Posterior cingulate gyrus (tissue), 11 donors: ENCODE measurements at regions not wholly inside any gene's neighbourhood (a gene's known extent, or its start where the extent isn't known, plus 50 kb on each side); places are given as distances from the start of the nearest gene placed in this dataset.
"Not testable (repeated sequence)": the region's sequence is repeated elsewhere in the genome, so short reads cannot be mapped to it uniquely, and the experiment has no call there.

Source experiments
- DNase-seq, 10 donors: peaks; one replicate each; pipeline versions ENCODE4 v3.0.0 to v3.0.0-alpha.2; 2020 to 2021; ENCODE audit warnings: mixed read lengths in 3 of 10
- intact Hi-C: fragments of 100-400 bp; cut with DNase I; formaldehyde crosslinking; loops from one replicate; pipeline ENCODE4 v1.15.1; 2023

- intact Hi-C loops = no loop called here
- no peak for DNase-seq
Observed at GRCh38 chr5:115751176-115751575, 65.3 kb downstream of the CDO1 start.

- intact Hi-C loops = no loop called here
- DNase-seq = no peak
Observed at GRCh38 chr5:115749016-115749415, 67.4 kb downstream of the CDO1 start.

- DNase-seq, intact Hi-C loops: not testable (repeated sequence)
Observed at GRCh38 chr5:115739245-115739644, 77.2 kb downstream of the CDO1 start.

- no peak for DNase-seq
- intact Hi-C loops = no loop called here
Observed at GRCh38 chr5:115738830-115739229, 77.6 kb downstream of the CDO1 start.

- intact Hi-C loops = no loop called here
- DNase-seq = no peak
Observed at GRCh38 chr5:115737452-115737851, 79.0 kb downstream of the CDO1 start.

GRCh38 chr5:115736690-115737005 is 79.8 kb downstream of the CDO1 start:
- intact Hi-C loops = no loop called here
- no peak for DNase-seq

- DNase-seq = no peak
- intact Hi-C loops = no loop called here
Observed at GRCh38 chr5:115736004-115736689, 80.3 kb downstream of the CDO1 start.

GRCh38 chr5:115735108-115735998 is 81.1 kb downstream of the CDO1 start:
- intact Hi-C loops = no loop called here
- DNase-seq = peak in 5 of 10 donors; percentile 11 to 77 (median 40)

GRCh38 chr5:115733607-115734006 is 82.9 kb downstream of the CDO1 start:
- no peak for DNase-seq
- intact Hi-C loops = no loop called here

GRCh38 chr5:115732026-115732425 is 84.4 kb downstream of the CDO1 start:
- no peak for DNase-seq
- intact Hi-C loops = no loop called here

GRCh38 chr5:115725522-115725921 is 90.9 kb downstream of the CDO1 start:
- DNase-seq = no peak
- intact Hi-C loops = no loop called here

GRCh38 chr5:115723220-115723619 is 93.2 kb downstream of the CDO1 start:
- intact Hi-C loops = no loop called here
- no peak for DNase-seq

- DNase-seq = no peak
- intact Hi-C loops = no loop called here
Observed at GRCh38 chr5:115720888-115721287, 95.1 kb upstream of the TMED7 start.

- intact Hi-C loops = no loop called here
Observed at GRCh38 chr5:115718927-115719326, 93.1 kb upstream of the TMED7 start.

GRCh38 chr5:115713408-115713807 is 87.6 kb upstream of the TMED7 start:
- DNase-seq = no peak
- intact Hi-C loops = no loop called here

More at GRCh38 chr5:115718927-115719326, 93.1 kb upstream of the TMED7 start:
- no peak for DNase-seq

GRCh38 chr5:115709585-115709984 is 83.7 kb upstream of the TMED7 start:
- no peak for DNase-seq
- intact Hi-C loops = no loop called here

- DNase-seq = no peak
- intact Hi-C loops = no loop called here
Observed at GRCh38 chr5:115708819-115709477, 83.1 kb upstream of the TMED7 start.

- DNase-seq = no peak
- intact Hi-C loops = no loop called here
Observed at GRCh38 chr5:115703514-115703913, 77.7 kb upstream of the TMED7 start.

GRCh38 chr5:115702025-115702424 is 76.2 kb upstream of the TMED7 start:
- intact Hi-C loops = no loop called here
- DNase-seq = no peak

- intact Hi-C loops = no loop called here
- no peak for DNase-seq
Observed at GRCh38 chr5:115699967-115700366, 74.1 kb upstream of the TMED7 start.

GRCh38 chr5:115696141-115696650 is 70.4 kb upstream of the TMED7 start:
- intact Hi-C loops = no loop called here
- DNase-seq = no peak
